K562 (cell line): ENCODE measurements at regions not wholly inside any gene's neighbourhood (a gene's known extent, or its start where the extent isn't known, plus 50 kb on each side); places are given as distances from the start of the nearest gene placed in this dataset.

Experiments used
- ATAC-seq: fragments of 200-7000 bp; cut with Tn5 transposase; 3 replicates; pipeline ENCODE4 v1.9.1; 2020; ENCODE audit warnings: moderate library complexity
- BruUV-seq: library from RNA; stranded (reverse); fragments of 400-500 nt; replicated peaks from 2 replicates; lab custom pipeline; 2021; lab: Mats Ljungman, UMichigan
- CTCF ChIA-PET: fragments of 300-600 bp; formaldehyde crosslinking; extraction: SDS; loops from one replicate; lab custom pipeline; 2021; ENCODE audit warnings: low intra/inter-chr PET ratio; lab: Yijun Ruan, JAX
- POLR2A ChIA-PET: fragments of 300-600, 350-650 bp; sonication (Branson Sonifier 250); formaldehyde crosslinking; extraction: SDS; loops from one replicate; lab custom pipeline; 2021; ENCODE audit warnings: antibody characterized with exemption, inconsistent platforms; lab: Yijun Ruan, JAX
- DNase-seq, 4 experiments: peaks; one replicate each; pipeline versions ENCODE4 v3.0.0 to v3.0.0-alpha.2; 2011 to 2018; ENCODE audit warnings: low spot score in 3 of 4, mixed read lengths in 3 of 4; ENCODE audit errors: extremely low read depth in 1 of 4
- FAIRE-seq: peaks from 2 replicates; lab custom pipeline; 2011; peaks lifted over from hg19 to GRCh38; lab: Jason Lieb, UNC
- H2AFZ ChIP-seq: 2 replicates; pipeline ENCODE4 v1.6.0; 2011; ENCODE audit warnings: low read depth, low read length, control low read depth, inconsistent platforms
- H3K27ac ChIP-seq: fragments of 200-600 bp; 3 replicates; pipeline ENCODE4 v1.8.0; 2011; ENCODE audit warnings: low read depth, mild to moderate bottlenecking, control low read depth, inconsistent platforms, low read length, moderate library complexity, mixed read lengths; ENCODE audit errors: extremely low read depth
- H3K27me3 ChIP-seq, 2 experiments: fragments of 300-600 bp in 1 of 2; 2 replicates in 1 of 2; 3 replicates in 1 of 2; pipeline versions ENCODE4 v1.6.0 to v1.8.0; 2011; ENCODE audit warnings: inconsistent platforms in 2 of 2, low read length in 2 of 2, mild to moderate bottlenecking in 1 of 2, mixed read lengths in 1 of 2, moderate library complexity in 1 of 2; ENCODE audit not compliant: control insufficient read depth in 2 of 2, insufficient read depth in 2 of 2
- H3K36me3 ChIP-seq: fragments of 300-600 bp; 3 replicates; pipeline ENCODE4 v1.8.0; 2011; ENCODE audit warnings: mild to moderate bottlenecking, low read length, inconsistent platforms; ENCODE audit not compliant: control insufficient read depth, insufficient read depth
- H3K4me1 ChIP-seq, 2 experiments: fragments of 200-600 bp in 1 of 2; replicated peaks in 1 of 2; 2 replicates in 1 of 2; 3 replicates in 1 of 2; pipeline versions ENCODE4 v1.5.1 to v1.8.0; 2011; ENCODE audit warnings: inconsistent platforms in 2 of 2, low read length in 2 of 2, mild to moderate bottlenecking in 1 of 2, mixed read lengths in 1 of 2, moderate library complexity in 1 of 2; ENCODE audit not compliant: control insufficient read depth in 2 of 2, insufficient read depth in 2 of 2
- H3K4me2 ChIP-seq: 2 replicates; pipeline ENCODE4 v1.6.1; 2011; ENCODE audit warnings: low read length, control low read depth, inconsistent platforms, mixed read lengths; ENCODE audit not compliant: insufficient read depth
- H3K4me3 ChIP-seq: fragments of 200-600 bp; sonication (generic), shearing (Covaris generic); 2 replicates; pipeline ENCODE4 v1.5.1; 2016; ENCODE audit warnings: control low read depth, inconsistent platforms
- H3K79me2 ChIP-seq: fragments of 200-600 bp; 3 replicates; pipeline ENCODE4 v1.8.0; 2011; ENCODE audit warnings: low read length, inconsistent platforms; ENCODE audit not compliant: control insufficient read depth, insufficient read depth
- H3K9ac ChIP-seq, 2 experiments: 2 replicates each; pipeline versions ENCODE4 v1.6.0 to v1.6.1; 2011; ENCODE audit warnings: low read depth in 2 of 2, low read length in 2 of 2, control low read depth in 1 of 2, inconsistent platforms in 1 of 2, mild to moderate bottlenecking in 1 of 2, mixed read lengths in 1 of 2; ENCODE audit not compliant: insufficient read depth in 1 of 2
- H3K9me1 ChIP-seq: one replicate; pipeline ENCODE4 v1.6.0; 2011; ENCODE audit warnings: inconsistent platforms, mild to moderate bottlenecking, low read length, moderate library complexity; ENCODE audit not compliant: control insufficient read depth, insufficient read depth
- H3K9me3 ChIP-seq: replicated peaks from 2 replicates; pipeline ENCODE4 v1.5.1; 2011; ENCODE audit warnings: low read depth, low read length, inconsistent platforms; ENCODE audit not compliant: control insufficient read depth, insufficient read depth
- H4K20me1 ChIP-seq: replicated peaks from 2 replicates; pipeline ENCODE4 v1.6.1; 2011; ENCODE audit warnings: low read length, inconsistent platforms, mixed read lengths; ENCODE audit not compliant: control insufficient read depth, insufficient read depth
- HOXB6 ChIP-seq: fragments of 250-450 bp; sonication (Bioruptor Pico); IDR thresholded peaks from 2 replicates; pipeline ENCODE4 v1.5.1; 2022; ENCODE audit warnings: mild to moderate bottlenecking, borderline replicate concordance
- MYC ChIP-seq, 2 experiments: fragments of 250-450 bp in 1 of 2; sonication (Bioruptor Pico) in 1 of 2; IDR thresholded peaks; 2 replicates each; pipeline versions ENCODE4 v1.5.1 to v1.6.1; 2012 to 2021; ENCODE audit warnings: low read depth in 2 of 2, borderline replicate concordance in 1 of 2, improper control_type of control experiment in 1 of 2, low read length in 1 of 2, mild to moderate bottlenecking in 1 of 2, moderate library complexity in 1 of 2
- RAD21 ChIP-seq, 2 experiments: fragments of 250-450 bp in 1 of 2; fragments of 450-650 bp in 1 of 2; sonication (Bioruptor Pico) in 1 of 2; formaldehyde crosslinking in 1 of 2; IDR thresholded peaks in 1 of 2; conservative IDR thresholded peaks in 1 of 2; 2 replicates each; pipeline versions ENCODE4 v1.4.0 to v1.8.0; 2020 to 2022; ENCODE audit warnings: mild to moderate bottlenecking in 2 of 2, moderate library complexity in 1 of 2
- RBM22 ChIP-seq: fragments of 200-400 bp; formaldehyde crosslinking; IDR thresholded peaks from 2 replicates; pipeline ENCODE4 v1.6.1; 2018; ENCODE audit warnings: low read length, low read depth; ENCODE audit not compliant: poor library complexity, severe bottlenecking
- SIX5 ChIP-seq, 2 experiments: IDR thresholded peaks; 2 replicates each; pipeline ENCODE4 v1.6.1; 2011; ENCODE audit warnings: low read length in 2 of 2, borderline replicate concordance in 1 of 2, low read depth in 1 of 2, mild to moderate bottlenecking in 1 of 2, moderate library complexity in 1 of 2; ENCODE audit not compliant: insufficient read depth in 1 of 2
- THRAP3 ChIP-seq: fragments of 450-650 bp; IDR thresholded peaks from 2 replicates; pipeline ENCODE4 v1.6.1; 2016; ENCODE audit warnings: mild to moderate bottlenecking, inconsistent platforms, borderline replicate concordance
- ZNF134 ChIP-seq: fragments of 250-450 bp; sonication (Bioruptor Pico); conservative IDR thresholded peaks from 2 replicates; pipeline ENCODE4 v1.4.0; 2020
- WGBS: fragments of 100-300 bp; shearing (Covaris generic); methylation state at CpG from one replicate; pipeline ENCODE4 v1.1.6; 2016; ENCODE audit warnings: low coverage, mixed read lengths; ENCODE audit not compliant: insufficient coverage; ENCODE audit errors: missing lambda C conversion rate; 5-methylcytosine and 5-hydroxymethylcytosine counted together
- in situ Hi-C: fragments of 300-500 bp; cut with MboI; formaldehyde crosslinking; loops from 4 replicates; pipeline ENCODE4 v1.15.0; 2018; ENCODE audit warnings: inconsistent platforms, mixed read lengths
- intact Hi-C: fragments of 100-400 bp; cut with micrococcal nuclease; formaldehyde crosslinking; loops from 2 replicates; pipeline ENCODE4 v1.14.2; 2022

DNA sequence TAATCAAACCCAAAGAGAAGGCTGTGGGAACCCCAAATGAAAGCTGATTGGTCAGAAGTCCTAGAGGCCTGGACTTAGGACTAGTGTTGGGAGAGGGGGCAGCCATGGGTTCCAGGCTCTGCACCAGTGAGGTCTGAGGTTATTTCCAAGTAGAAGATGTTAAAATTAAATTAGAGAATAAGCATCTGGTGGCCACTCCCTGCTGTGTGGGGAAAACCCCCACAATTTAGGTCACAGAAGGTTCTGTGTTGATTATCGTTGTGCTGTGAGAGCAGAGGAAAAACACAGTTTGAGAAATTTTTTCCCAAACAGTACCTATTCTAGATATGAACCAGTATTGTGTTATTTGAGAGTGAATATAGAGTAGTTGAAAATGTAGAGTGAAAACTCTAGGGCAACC lies 53.9 kb upstream of the NSMCE3 start:
- FAIRE-seq (no peak), ATAC-seq (no peak)
- CTCF ChIA-PET = no interaction called here

DNA sequence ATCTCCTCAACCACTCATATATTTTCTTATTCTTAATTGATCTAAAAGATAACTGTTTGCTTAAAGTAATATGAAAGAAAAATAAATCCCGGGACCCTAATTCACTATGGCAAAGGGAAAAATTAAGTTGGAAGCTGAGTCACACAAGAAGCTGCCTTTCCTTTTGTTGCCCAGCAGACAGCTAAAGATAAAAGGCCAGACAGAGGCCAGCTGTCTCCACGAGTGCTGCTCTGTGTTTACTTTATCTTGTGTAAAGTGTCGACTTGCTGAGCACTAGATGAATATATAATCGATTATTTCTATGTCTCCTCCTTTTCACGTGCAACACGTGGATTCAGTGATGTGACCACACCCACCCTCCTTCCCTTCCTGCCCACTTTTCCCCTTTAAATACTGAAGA lies 52.8 kb upstream of the NSMCE3 start:
- Histone ChIP-seq H3K9ac (no peak overlapping the region), H3K4me1 (no peaks in the 10 kb centered on the region), H3K9me1 (no peaks in the 10 kb centered on the region), H3K36me3 (no peaks in the 10 kb centered on the region), H3K9me3 (no peaks in the 10 kb centered on the region), H4K20me1 (no peaks in the 10 kb centered on the region), H3K4me2 (no peak overlapping the region), H2AFZ (no peak overlapping the region), H3K27me3 (peaks cover 0 to 12% of the 10 kb centered on the region in 2 experiments; a peak in 3 of 5 replicates), H3K27ac (no peak overlapping the region), H3K4me3 (no peak overlapping the region), H3K79me2 (no peaks in the 10 kb centered on the region)
- CTCF ChIA-PET = no interaction called here
- POLR2A ChIA-PET = interaction anchor here (1.0 kb wide), 1 partner anchor 15 kb away, joined by 3 read pairs; no protein-coding TSS in a partner anchor
- intact Hi-C loops = no loop called here
- FAIRE-seq (no peak), DNase-seq (no peak), ATAC-seq (no peak)
- no TSS peak for BruUV-seq
- in situ Hi-C loops = no loop called here
- WGBS = 0% methylated on average over 6 of the region's 6 CpGs
- no peak for TF ChIP-seq RAD21 (CRISPR knock-in tag; conservative IDR thresholded peaks at IDR 0.05 in 1 of 2, IDR thresholded peaks at IDR 0.05 in 1 of 2)

More for the DNA sequence above, 53.9 kb upstream of the NSMCE3 start:
- no peak overlapping the region for H3K9ac ChIP-seq
- no peak overlapping the region for H3K4me3 ChIP-seq
- H3K27ac ChIP-seq = no peak overlapping the region
- intact Hi-C loops = no loop called here
- TF ChIP-seq ZNF134 (no peak), MYC (IDR thresholded peaks at IDR 0.05; ENCODE audit: low read depth, low read length) (no peak), MYC (CRISPR knock-in tag; IDR thresholded peaks at IDR 0.05; ENCODE audit: borderline replicate concordance, low read depth) (no peak), SIX5 (IDR thresholded peaks at IDR 0.05; ENCODE audit: borderline replicate concordance in 1 of 2, insufficient read depth in 1 of 2, low read depth in 1 of 2, low read length in 2 of 2) (no peak), THRAP3 (no peak), RBM22 (no peak), HOXB6 (CRISPR knock-in tag) (no peak)
- TF ChIP-seq, all 486 proteins: peak for 0
- in situ Hi-C loops = no loop called here
- no peak for DNase-seq
- peaks cover 0 to 5% of the 10 kb centered on the region in 2 experiments; a peak in 3 of 5 replicates for H3K27me3 ChIP-seq
- no peaks in the 10 kb centered on the region for H3K4me1 ChIP-seq
- H2AFZ ChIP-seq = no peak overlapping the region
- H3K4me2 ChIP-seq = no peak overlapping the region
- H3K79me2 ChIP-seq = no peaks in the 10 kb centered on the region
- no peaks in the 10 kb centered on the region for H3K36me3 ChIP-seq
- WGBS = 0% methylated on average over 1 of the region's 1 CpG
- H3K9me3 ChIP-seq = no peaks in the 10 kb centered on the region
- H4K20me1 ChIP-seq = no peaks in the 10 kb centered on the region
- H3K9me1 ChIP-seq = no peaks in the 10 kb centered on the region
- no TSS peak for BruUV-seq
- POLR2A ChIA-PET = no interaction called here
